ENCODE measurements at regions not wholly inside any gene's neighbourhood (a gene's known extent, or its start where the extent isn't known, plus 50 kb on each side); places are given as distances from the start of the nearest gene placed in this dataset.

GRCh38 chr3:168262887-168263286 lies 167.2 kb upstream of the GOLIM4 start:
- no peak overlapping the region for H3K4me3 ChIP-seq (replicated peaks in 1 of 3)
- TF ChIP-seq CTCF (IDR thresholded peaks at IDR 0.05) (no peak), POLR2A (IDR thresholded peaks at IDR 0.05) (no peak)
- H3K27ac ChIP-seq, result no peak overlapping the region
- DNase-seq, result no peak
- intact Hi-C loops (cut with DNase I), result no loop called here
- H3K36me3 ChIP-seq, result no peaks in the 10 kb centered on the region
- H3K27me3 ChIP-seq, result no peaks in the 10 kb centered on the region
- H3K4me1 ChIP-seq, result no peaks in the 10 kb centered on the region
- H3K9me3 ChIP-seq, result no peaks in the 10 kb centered on the region

- TF ChIP-seq CTCF (IDR thresholded peaks at IDR 0.05) (no peak), POLR2A (IDR thresholded peaks at IDR 0.05) (no peak)
- Histone ChIP-seq H3K4me1 (no peaks in the 10 kb centered on the region), H3K36me3 (no peaks in the 10 kb centered on the region), H3K9me3 (no peaks in the 10 kb centered on the region), H3K27ac (no peak overlapping the region), H3K27me3 (no peaks in the 10 kb centered on the region), H3K4me3 (replicated peaks in 1 of 3) (no peak overlapping the region)
- intact Hi-C loops (cut with DNase I), result no loop called here
- DNase-seq, result no peak
- WGBS, 2 donors, result 86% methylated on average over 1 of the region's 1 CpG
Measured at GRCh38 chr3:168260859-168261258, 165.1 kb upstream of the GOLIM4 start.

- H3K36me3 ChIP-seq, result no peaks in the 10 kb centered on the region
- peaks cover 5 to 15% of the 10 kb centered on the region in 2 donors for H3K4me1 ChIP-seq
- peak; percentile 5 to 8 for DNase-seq
- H3K9me3 ChIP-seq, result no peaks in the 10 kb centered on the region
- TF ChIP-seq CTCF (IDR thresholded peaks at IDR 0.05) (no peak), POLR2A (IDR thresholded peaks at IDR 0.05) (no peak)
- H3K27ac ChIP-seq, result no peak overlapping the region
- 31 to 49% methylated on average over 2 of the region's 2 CpGs for WGBS, 2 donors
- H3K4me3 ChIP-seq (replicated peaks in 1 of 3), result no peak overlapping the region
- intact Hi-C loops (cut with DNase I), result no loop called here
- peaks cover 6% of the 10 kb centered on the region for H3K27me3 ChIP-seq
Measured at GRCh38 chr3:168251371-168251770, 155.6 kb upstream of the GOLIM4 start.

GRCh38 chr3:168250415-168250861 lies 154.7 kb upstream of the GOLIM4 start:
- no peak for TF ChIP-seq POLR2A (IDR thresholded peaks at IDR 0.05)
- no peak for TF ChIP-seq CTCF (IDR thresholded peaks at IDR 0.05)
- intact Hi-C loops (cut with DNase I), result no loop called here
- 3 to 5% methylated on average over 16 of the region's 16 CpGs for WGBS, 2 donors
- peaks cover 5 to 15% of the 10 kb centered on the region in 2 donors for H3K4me1 ChIP-seq
- no peak overlapping the region for H3K27ac ChIP-seq
- peak in 1 of 2 donors; percentile 4 for DNase-seq
- no peaks in the 10 kb centered on the region for H3K9me3 ChIP-seq
- H3K4me3 ChIP-seq (replicated peaks in 1 of 3), result peak overlapping the region in 1 of 3 donors; percentile 45
- H3K27me3 ChIP-seq, result peaks cover 8% of the 10 kb centered on the region
- no peaks in the 10 kb centered on the region for H3K36me3 ChIP-seq

GRCh38 chr3:168249550-168250414 lies 154.1 kb upstream of the GOLIM4 start:
- Histone ChIP-seq H3K4me1 (peaks cover 5 to 15% of the 10 kb centered on the region in 2 donors), H3K36me3 (no peaks in the 10 kb centered on the region), H3K4me3 (replicated peaks in 1 of 3) (peak overlapping the region in 2 of 3 donors; percentile 43 to 45), H3K9me3 (no peaks in the 10 kb centered on the region), H3K27ac (no peak overlapping the region), H3K27me3 (peaks cover 8% of the 10 kb centered on the region)
- peak; percentile 71 to 77 for DNase-seq
- TF ChIP-seq POLR2A (IDR thresholded peaks at IDR 0.05), result no peak
- peak in 1 of 6 experiments; percentile 29 for TF ChIP-seq CTCF (IDR thresholded peaks at IDR 0.05)
- 0 to 1% methylated on average over 7 to 20 of the region's 89 CpGs for WGBS, 2 donors
- intact Hi-C loops (cut with DNase I), result no loop called here

Data from thyroid gland (tissue), 4 donors.